ENCODE measurements at regions not wholly inside any gene's neighbourhood (a gene's known extent, or its start where the extent isn't known, plus 50 kb on each side); places are given as distances from the start of the nearest gene placed in this dataset.

- Histone ChIP-seq H3K36me3 (no peaks in the 10 kb centered on the region), H3K27ac (no peak overlapping the region), H3K4me1 (no peaks in the 10 kb centered on the region), H3K27me3 (no peaks in the 10 kb centered on the region), H3K9me3 (peaks cover 0 to 13% (median 4%) of the 10 kb centered on the region in 3 donors), H3K4me3 (no peak overlapping the region)
- intact Hi-C loops (cut with DNase I; ENCODE audit: low total_unique reads) = no loop called here
- TF ChIP-seq CTCF (IDR thresholded peaks at IDR 0.05) = no peak
- DNase-seq = no peak
These were observed 396.0 kb upstream of the BTBD3 start for GRCh38 chr20:11521476-11522365.

DNA sequence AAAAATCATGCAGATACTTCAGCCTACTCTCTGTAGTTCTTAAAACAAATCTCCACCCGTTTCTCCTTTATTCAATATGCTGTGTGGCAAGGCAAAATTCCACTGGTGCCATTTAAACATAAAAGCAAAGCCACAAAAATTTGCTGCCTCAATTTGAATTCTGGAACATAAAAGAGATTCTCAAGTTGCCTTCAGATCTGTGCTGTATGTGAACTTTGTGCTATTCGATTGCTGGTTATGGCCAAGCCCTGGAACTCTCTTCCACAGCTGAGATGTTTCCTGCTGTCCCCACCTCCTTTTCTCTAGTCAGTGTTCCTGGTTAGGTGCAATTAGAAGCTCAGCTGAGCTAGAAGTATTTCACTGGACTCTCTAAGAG, 395.3 kb upstream of the BTBD3 start:
- Histone ChIP-seq H3K27ac (no peak overlapping the region), H3K4me1 (no peaks in the 10 kb centered on the region), H3K36me3 (no peaks in the 10 kb centered on the region), H3K4me3 (no peak overlapping the region), H3K27me3 (no peaks in the 10 kb centered on the region), H3K9me3 (peaks cover 0 to 13% (median 4%) of the 10 kb centered on the region in 3 donors)
- intact Hi-C loops (cut with DNase I; ENCODE audit: low total_unique reads) = no loop called here
- no peak for DNase-seq
- TF ChIP-seq CTCF (IDR thresholded peaks at IDR 0.05) = no peak

GRCh38 chr20:11529047-11529446, 388.6 kb upstream of the BTBD3 start:
- TF ChIP-seq CTCF (IDR thresholded peaks at IDR 0.05) = no peak
- Histone ChIP-seq H3K4me3 (no peak overlapping the region), H3K4me1 (no peaks in the 10 kb centered on the region), H3K27me3 (no peaks in the 10 kb centered on the region), H3K9me3 (peaks cover 12 to 23% (median 19%) of the 10 kb centered on the region in 3 donors), H3K36me3 (no peaks in the 10 kb centered on the region), H3K27ac (no peak overlapping the region)
- DNase-seq = no peak
- intact Hi-C loops (cut with DNase I; ENCODE audit: low total_unique reads) = no loop called here

DNA sequence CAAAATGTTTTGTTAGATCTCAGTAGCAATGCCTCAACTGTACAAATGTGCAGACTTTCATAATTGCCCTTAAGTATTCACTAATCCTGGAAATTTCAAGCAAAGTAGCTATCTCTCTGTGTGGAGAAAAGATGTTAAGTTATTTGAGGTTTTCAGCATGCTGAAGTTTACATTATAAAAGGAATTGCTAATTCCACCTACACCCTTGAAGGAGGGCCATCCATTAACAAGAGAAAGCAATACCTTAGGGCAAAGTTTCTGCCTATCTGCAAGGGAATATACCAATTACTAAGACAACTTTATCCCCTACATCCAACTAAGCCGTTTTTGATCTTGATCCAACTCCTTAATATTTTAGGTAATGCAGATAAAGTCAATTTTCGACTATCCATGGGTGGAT, 380.7 kb upstream of the BTBD3 start:
- intact Hi-C loops (cut with DNase I; ENCODE audit: low total_unique reads) = no loop called here
- no peaks in the 10 kb centered on the region for H3K4me1 ChIP-seq
- H3K36me3 ChIP-seq = no peaks in the 10 kb centered on the region
- DNase-seq = no peak
- no peak overlapping the region for H3K27ac ChIP-seq
- no peaks in the 10 kb centered on the region for H3K9me3 ChIP-seq
- no peak for TF ChIP-seq CTCF (IDR thresholded peaks at IDR 0.05)
- no peaks in the 10 kb centered on the region for H3K27me3 ChIP-seq
- no peak overlapping the region for H3K4me3 ChIP-seq

DNA sequence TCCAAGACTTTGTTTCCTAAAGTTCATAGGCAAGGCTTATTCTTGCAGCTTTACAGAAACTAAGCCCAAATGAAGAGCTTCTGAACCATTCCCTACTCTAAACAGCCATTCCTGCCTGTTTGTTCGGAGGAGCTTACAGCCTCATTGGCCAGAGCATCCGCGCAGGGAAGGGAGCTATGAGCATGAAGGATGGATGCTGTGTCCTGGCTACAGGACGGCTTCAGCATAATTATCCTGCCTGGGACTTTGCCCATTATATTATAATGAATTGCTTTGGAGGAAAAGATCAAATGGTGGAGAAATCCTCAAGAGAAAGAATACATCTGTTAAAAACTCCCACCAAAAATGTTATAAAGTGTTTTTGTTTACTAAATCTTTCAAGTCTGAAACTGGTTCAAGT, 378.2 kb upstream of the BTBD3 start:
- intact Hi-C loops (cut with DNase I; ENCODE audit: low total_unique reads) = no loop called here

More for the DNA sequence above, 378.2 kb upstream of the BTBD3 start:
- Histone ChIP-seq H3K4me3 (no peak overlapping the region), H3K4me1 (peaks cover 0 to 6% (median 2%) of the 10 kb centered on the region in 4 donors), H3K27ac (no peak overlapping the region), H3K36me3 (no peaks in the 10 kb centered on the region), H3K27me3 (no peaks in the 10 kb centered on the region), H3K9me3 (no peaks in the 10 kb centered on the region)
- no peak for TF ChIP-seq CTCF (IDR thresholded peaks at IDR 0.05)
- no peak for DNase-seq

Data from tibial artery (tissue), 4 donors.